GM19035 (cell line): ENCODE measurements at regions not wholly inside any gene's neighbourhood (a gene's known extent, or its start where the extent isn't known, plus 50 kb on each side); places are given as distances from the start of the nearest gene placed in this dataset.
"Not testable (repeated sequence)": the region's sequence is repeated elsewhere in the genome, so short reads cannot be mapped to it uniquely, and the experiment has no call there.

Experiments
- ATAC-seq: cut with Tn5 transposase; IDR thresholded peaks from one replicate; pipeline ENCODE4 v1.9.1; 2021; ENCODE audit not compliant: unreplicated experiment

DNA sequence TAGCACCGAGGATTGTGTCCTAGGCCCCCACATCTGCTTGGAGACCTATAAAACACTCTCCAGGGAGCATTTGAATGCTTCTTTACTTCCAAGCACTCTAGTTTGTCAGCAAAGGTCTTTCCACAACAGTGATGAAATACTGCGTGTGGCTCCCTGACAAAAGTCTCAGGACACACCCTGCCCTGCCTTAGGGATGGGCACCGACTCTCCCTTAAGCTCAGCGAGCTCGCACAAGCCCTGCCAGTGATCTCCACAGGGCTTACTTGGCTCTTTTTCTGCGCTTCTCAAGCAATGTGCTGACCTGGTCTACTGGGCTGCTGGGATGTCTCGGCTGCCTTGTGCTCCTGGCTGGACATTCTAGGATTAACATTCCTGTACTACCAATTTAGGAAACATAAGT, 84.3 kb upstream of the MPP7 start:
- ATAC-seq: no peak

DNA sequence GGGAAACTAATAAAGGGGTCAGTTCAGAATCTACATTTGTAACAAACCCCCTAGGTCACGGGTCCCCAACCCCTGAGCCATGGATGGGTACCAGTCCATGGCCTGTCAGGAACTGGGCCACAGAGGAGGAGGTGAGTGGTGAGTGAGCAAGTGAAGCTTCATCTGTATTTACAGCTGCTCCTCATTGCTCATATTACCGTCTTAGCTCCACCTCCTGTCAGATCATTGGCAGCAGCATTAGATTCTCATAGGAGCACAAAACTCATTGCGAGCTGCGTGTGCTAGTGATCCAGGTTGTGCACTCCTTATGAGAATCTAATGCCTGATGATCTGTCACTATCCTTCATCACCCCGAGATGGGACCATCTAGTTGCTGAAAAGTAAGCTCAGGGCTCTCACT, 88.4 kb upstream of the MPP7 start:
- ATAC-seq: no peak

DNA sequence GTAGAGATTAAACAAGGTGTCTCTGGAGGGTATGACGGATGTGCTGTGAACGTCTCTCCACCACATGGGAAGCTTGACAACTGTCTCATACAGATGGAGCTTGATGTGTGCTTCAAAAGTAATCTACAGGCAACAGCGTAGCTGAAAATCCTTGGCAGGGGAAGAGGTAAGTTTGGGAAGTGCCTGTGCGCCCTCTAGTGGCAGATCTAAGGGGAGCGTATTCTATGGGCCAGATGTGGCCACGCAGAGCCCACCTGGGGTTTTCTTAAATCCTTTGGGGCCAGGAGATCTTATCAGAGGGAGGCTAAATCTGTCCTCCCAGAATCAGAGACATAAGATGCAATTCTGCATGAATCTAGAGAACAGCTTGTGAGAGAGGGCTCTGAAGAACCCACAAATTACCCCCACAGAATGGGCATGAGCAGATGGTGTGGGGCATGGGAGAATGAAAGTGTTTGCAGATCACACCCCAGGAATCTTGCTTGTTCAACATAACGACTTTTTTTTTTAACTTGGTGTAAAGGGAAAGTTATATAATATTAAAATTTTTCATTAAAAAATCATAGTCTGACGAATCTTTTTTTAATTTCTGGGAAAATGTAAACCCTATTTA, 91.2 kb upstream of the MPP7 start:
- ATAC-seq: peak; percentile 84

DNA sequence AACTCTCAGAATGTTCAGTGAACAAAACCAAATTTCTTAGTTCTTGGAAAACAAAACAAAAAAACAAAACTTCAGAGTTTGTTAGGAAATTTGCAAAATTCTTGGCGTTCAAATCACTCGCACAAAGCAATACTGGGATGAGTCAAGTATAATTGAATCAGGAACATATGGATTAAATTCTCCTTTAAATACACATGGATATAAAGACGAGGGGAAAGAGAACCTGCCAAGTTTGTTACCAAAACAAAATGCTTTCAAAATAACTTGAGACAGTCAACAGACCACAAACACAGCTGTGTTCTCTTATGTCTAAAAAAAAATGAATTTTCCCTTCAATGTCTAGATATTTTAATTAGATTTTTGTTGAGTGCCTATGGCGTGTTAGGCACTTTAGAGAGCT, 93.5 kb upstream of the MPP7 start:
- ATAC-seq: no peak

DNA sequence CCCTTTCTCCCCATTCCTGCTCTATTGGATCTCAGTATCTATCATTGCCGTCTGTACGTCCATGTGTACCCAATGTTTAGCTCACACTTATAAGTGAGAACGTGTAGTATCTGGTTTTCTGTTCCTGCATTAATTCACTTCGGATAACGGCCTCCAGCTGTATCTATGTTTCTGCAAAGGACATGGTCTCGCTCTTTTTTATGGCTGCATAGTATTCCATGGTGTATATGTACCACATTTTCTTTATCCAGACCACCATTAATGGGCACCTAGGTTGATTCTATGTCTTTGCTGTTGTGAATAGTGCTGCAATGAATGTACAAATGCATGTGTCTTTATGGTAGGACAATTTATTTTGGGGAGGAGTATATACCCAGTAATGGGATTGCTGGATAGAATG, 94.4 kb upstream of the MPP7 start:
- ATAC-seq: no peak

DNA sequence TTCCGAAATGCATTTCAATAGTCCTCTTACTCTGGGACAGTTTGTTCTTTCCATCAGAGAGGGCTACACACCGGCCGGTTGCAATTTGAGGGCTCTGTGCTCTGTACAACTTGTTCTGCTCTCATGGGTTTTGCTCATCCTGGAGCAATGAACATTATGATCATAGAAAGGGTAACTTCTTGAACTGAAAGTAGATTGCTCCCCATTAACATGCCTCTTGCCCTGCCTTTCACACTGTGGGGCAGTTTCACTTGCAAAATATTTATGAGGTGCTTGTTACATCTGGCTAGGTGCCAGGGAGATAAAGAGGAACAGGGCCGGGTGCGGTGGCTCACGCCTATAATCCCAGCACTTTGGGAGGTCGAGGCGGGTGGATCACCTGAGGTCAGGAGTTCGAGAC, 97.3 kb upstream of the MPP7 start:
- no peak for ATAC-seq

DNA sequence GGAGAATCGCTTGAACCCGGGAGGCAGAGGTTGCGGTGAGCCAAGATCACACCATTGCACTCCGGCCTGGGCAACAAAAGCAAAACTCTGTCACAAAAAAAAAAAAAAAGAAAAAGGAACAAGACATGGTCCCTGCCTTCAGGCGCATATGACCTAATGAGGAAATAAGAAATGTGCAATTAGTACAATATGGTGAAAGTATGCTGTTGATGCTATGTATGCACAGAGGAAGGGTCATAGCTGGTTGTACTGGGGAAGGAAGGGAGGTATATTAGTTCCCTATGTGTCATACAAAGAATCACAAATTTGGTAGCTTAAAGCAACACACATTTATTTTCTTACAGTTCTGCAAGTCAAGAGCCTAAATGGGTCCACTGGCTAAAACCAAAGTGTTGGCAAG, 97.8 kb upstream of the MPP7 start:
- no peak for ATAC-seq

DNA sequence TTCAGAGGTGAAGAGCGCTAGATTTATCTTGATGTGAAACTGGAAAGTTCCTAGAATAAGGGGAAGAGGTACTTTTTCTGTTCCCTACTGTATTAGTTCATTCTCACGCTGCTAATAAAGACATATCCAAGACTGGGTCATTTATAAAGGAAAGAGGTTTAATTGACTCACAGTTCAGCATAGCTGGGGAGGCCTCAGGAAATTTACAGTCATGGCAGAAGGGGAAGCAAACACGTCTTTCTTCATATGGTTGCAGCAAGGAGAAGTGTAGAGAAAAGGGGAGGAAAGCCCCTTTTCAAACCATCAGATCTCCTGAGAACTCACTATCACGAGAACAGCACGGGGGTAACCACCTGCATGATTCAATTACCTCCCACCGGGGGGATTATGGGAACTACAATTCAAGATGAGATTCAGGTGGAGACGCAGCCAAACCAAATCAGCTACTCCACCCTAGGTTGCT, 99.8 kb upstream of the MPP7 start:
- not testable (repeated sequence) for ATAC-seq

DNA sequence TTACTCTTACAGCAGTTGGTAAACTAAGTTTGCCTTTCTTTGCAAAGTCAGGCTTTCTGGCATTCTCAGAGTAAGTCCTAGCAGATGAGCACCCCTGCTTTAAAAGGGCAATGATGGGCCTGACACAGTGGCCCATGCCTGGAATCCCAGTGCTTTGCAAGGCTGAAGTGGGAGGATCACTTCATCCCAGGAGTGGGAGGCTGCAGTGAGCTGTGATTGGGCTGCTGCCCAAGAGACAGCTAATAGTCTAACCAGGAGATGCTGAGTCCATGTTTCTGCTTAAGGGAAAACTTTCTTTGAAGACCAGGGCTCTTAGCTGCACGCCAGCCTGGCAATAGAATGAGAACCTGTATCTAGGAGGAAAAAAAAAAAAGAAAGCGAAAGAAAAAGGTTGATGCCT, 100.2 kb upstream of the MPP7 start:
- no peak for ATAC-seq

DNA sequence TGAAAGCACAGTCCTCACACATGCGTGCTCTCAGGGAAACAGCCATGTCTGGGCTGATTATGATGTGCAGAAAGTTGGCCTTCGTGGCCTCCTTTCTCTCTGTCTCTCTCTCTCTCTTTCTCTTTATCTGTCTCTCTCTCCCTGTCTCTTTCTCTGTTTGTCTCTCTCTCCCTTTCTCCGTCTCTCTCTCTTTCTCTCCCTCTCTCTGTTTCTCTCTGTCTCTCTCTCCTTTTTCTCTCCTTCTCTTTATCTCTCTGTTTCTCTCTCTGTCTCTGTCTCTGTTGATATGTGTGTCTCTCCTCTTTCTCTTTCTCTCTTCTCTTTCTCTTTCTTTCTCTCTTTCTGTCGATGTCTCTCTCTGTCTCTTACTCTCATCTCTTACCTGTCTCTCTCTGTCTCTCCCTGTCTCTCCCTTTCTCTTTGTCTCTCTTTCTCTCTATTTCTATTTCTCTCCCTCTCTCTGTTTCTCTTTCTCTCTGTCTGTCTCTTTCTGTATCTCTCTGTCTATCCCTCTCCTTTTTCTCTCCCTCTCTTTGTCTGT, 105.4 kb upstream of the MPP7 start:
- ATAC-seq: no peak

DNA sequence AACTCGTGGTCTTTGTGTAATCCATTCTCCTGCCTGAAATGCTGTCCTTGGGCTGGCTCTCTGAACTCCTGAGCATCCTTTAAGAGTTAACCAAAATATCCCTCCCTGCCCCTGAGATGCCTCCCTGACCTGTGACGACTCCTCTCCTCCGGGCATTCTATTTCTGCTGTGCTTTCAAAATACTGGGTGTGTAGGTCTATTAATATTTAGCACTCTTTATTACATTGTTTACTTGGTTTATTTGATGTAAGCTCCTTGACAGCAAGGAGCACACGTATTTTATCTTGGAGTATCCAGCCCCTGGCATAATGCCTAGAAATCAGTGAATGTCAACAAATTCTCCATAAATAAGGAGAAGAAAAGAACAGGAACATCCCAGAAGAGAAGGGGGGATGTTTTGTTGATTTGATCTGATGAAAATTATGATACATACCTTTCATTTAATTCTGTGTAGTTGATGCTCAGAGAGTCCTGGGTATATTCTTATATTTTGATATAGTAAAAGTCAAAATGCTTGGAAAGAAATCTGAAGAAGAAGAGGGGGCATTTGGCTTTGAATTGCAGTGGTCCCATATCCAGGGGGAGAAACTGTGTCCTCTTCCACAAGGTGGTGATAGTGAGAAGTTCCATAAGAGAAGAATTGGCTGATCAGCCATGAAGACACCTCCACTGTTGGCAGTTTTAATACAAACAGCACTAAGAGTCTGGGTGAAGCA, 107.7 kb upstream of the MPP7 start:
- no peak for ATAC-seq

DNA sequence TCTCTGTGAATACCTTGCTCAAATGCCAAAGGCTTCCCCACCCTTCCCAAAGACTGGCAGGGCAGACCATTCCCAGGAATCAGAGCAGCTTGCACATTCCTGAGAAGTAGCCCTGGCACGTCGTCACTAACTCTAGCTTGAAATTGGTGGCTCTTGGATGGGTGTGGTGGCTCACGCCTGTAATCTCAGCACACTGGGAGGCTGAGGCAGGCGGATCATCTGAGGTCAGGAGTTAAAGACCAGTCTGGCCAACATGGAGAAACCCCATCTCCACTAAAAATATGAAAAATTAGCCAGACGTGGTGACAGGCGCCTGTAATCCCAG, 108.2 kb upstream of the MPP7 start:
- ATAC-seq: no peak

DNA sequence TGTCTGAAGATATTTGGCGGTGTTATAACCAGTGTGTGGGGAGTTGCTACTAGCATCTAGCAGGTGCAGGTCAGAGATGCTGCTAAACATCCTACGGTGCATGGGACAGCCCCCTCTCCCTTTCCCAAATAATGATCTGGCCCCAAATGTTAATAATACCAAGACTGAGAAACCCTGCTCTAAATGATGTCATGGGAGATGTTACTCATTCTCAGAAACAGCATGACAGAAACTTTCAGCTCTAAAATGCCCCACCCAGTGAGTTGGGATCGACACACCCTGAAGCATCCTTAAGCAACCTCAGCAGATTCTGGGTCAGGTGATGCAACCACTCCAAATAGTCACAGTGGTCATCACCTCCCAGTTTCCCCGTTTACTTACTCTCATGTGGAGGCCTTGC, 108.8 kb upstream of the MPP7 start:
- ATAC-seq: peak; percentile 62

DNA sequence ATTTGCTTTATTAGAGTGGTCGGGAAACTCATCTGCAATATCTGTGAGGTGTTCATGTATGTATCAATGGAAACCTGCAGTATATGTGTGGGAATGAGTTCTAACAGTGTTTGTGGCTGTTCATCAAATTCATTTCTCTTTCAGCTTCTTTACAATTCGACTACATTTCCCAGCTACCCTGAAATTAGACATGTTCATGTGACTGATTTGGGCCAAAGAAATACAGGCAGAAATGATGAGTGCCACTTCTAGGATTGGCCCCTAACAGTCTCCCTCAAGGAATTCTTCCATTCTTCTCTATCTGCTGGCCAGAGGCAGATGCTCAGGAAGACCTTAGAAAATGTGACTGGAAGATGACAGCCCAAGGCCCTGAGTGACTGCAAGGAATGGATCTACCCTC, 114.8 kb upstream of the WAC start:
- no peak for ATAC-seq

DNA sequence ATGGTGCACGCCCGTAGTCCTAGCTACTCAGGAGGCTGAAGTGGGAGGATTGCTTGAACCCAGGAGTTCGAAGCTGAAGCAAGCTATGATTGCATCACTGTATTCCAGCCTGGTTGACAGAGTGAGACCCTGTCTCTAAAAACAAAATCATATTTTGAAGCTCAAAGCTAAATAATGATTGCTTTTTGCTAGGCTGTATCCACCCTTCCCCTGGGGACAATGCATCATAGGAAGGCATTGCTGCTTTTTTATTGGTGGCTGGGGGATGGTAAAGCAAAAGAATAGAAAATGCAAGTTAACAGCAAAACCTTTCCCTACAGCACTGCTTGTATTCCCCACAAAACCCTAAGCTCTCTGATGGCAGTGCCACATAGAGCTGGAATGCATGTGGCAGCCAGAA, 107.5 kb upstream of the WAC start:
- no peak for ATAC-seq

DNA sequence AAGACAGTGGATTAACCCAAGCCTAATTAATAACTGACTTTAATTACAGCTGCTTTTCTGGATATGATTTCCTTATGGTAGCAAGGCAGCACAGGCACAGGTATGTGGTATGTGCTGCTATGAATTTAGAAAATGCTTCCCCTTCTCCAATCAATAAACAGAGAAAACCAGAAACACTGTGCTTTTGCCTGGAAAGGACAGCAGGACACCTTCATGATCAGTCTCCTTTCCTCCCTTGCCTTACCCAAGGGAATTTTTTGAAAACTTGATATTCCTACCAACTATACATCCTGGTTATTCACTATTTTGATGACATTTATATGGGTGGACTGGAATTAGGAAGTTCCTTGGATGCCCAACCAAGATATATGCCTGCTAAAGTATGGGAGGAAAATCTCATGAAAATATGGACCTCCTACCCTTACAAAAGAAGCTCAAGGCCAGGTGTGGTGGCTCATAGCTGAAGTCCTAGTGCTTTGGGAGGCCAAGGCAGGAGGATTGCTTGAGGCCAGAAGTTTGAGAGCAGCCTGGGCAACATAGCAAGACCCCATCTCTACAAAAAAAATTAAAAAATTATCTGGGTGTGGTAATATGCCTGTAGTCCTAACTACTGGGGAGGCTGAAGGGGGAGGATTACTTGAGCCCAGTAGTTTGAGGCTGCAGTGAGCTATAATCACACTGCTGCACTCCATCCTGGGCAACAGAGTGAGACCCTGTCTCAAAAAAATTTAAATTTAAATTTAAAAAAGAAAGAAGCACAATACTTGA, 106.3 kb upstream of the WAC start:
- ATAC-seq: no peak

DNA sequence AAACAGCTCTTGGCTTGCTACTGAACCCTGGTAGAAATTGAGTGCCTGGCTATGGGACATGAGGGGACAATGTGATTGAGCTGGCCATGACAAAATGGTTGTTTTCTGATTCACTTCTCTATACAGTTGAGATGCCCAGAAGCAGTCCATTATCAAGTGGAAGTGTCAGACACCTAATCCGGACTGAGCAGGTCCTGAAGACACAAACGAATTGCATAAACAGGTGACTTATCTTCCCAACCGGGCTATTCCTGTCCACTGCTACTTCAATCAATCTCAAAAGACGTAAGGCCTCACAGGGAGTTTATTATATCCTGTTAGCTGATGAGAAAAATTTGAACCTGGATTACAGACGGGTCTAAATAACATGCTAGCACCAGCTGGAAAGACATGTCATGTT, 105.5 kb upstream of the WAC start:
- ATAC-seq: no peak

DNA sequence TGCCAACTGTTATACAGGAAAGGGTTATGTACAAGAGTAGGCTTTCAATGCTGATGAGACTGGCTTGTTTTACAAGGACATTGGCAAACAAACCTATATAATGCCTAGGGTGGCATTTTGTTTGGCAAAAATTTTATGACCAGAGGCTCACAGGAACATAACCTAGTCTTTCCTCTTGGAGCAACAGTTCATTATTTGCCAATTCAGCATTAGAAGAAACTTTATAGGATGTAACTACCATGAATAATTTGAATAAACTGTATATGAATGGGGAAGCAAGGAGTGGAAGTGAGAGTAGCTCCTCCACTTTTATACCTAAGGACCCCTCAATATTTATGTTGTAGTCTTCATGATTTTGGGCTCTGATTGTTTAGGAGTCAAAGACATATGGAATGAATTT, 103.9 kb upstream of the WAC start:
- ATAC-seq: no peak

DNA sequence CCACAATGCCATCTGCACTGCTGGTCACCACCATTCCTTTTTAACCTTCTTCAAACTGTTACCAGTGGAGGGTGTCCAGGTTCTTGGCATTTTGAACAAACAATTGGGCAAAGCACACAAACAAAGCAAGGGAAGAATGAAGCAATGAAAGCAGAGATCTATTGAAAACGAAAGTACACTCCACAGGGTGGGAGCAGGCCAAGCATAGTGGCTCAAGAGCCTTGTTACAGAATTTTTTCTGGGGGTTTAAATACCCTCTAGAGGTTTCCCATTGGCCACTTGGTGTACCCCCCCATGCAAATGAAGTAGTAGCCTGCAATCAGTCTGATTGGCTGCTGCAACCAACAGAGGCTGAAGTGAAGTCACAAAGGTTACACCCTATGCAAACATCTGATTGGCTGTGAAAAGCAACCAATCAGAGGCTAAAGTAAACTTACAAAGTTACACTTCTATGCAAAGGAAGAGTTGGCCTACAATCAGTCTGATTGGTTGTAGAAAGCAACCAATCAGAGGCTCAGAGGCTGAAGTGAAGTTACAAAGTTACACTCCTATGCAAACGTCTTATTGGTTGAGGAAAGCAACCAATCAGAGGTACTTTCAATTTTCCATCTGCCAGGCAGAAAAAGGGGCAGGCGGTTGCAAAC, 103.2 kb upstream of the WAC start:
- no peak for ATAC-seq

DNA sequence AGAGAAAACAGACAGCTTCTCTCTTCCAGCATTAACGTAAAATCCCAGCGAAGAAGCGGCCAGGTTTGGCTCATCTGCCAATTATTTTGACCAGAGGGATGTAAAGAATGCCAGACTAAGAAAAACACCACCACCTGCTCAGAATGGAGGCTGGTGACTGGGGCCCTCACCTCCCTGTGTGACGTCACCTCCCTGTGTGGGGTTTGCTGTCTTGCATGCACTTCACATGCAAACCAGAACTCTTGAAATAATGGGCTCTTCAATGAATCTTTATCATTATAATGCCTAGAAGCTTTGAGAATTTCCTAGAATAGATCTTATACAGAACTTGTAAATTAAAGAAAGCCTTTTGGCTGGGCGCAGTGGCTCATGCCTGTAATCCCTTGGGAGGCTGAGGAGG, 101.8 kb upstream of the WAC start:
- ATAC-seq: no peak

DNA sequence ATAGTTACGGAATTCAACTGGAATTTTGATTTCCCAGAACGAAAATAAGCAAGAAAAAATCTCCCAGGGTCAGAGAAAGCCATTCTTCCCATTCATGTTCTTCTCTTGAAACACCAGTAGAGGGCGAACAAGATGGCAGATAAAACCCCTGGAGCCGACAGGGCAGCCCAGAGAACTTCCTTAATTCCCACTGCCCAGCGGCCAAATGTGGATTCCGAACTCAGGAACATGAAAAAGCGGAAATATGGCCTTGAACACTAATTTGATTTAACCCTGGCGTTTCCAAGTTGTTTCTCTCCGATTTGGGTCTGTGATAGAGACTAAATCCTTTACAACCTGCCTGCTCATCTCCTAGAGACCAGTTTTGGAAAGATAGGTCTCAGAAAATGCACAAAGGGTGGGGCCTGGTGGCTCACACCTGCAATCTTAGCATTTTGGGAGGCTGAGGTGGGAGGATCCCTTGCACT, 100.7 kb upstream of the WAC start:
- no peak for ATAC-seq

DNA sequence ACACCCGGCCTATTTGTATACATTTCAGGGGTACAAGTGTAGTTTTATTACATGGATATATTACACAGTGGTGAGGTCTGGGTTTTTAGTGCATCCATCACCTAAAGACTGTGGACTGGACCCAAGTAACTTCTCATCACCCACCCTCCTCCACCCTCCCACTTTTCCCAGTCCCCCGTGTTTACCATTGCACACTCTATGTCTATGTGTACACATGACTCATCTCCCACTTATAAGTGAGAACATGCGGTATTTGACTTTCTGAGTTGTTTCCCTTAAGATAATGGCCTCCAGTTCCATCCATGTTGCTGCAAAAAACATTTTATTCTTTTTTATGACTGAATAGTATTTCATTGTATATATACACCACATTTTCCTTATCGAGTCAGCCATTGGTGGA, 98.9 kb upstream of the WAC start:
- ATAC-seq: no peak
